ENCODE measurements at regions not wholly inside any gene's neighbourhood (a gene's known extent, or its start where the extent isn't known, plus 50 kb on each side); places are given as distances from the start of the nearest gene placed in this dataset.

DNA sequence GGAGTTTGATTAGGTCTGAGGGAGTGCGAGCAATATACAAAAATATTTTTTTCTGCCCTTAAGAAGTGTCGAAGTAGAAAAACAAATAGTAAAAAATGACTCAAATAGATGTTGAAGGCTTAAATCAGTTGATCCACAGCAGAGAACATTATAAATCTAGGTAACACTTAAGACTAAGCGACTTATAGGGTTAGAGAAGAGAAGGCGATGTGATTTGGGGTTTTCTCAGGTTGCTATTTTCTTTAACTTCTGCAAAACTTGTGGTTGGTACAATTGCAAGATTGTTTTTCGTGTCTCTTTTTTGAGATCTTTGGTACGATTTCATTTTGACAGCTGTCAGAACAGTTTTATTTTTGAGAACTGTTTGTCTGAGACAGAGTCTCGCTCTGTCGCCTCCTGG, 1479.5 kb downstream of the PCDH7 start:
- Histone ChIP-seq H3K9ac (ENCODE audit: low read depth, low read length, poor library complexity, severe bottlenecking) (no peak overlapping the region), H4K20me1 (ENCODE audit: insufficient read depth, low read length, poor library complexity, severe bottlenecking) (no peaks in the 10 kb centered on the region), H3K9me2 (replicated peaks; ENCODE audit: low read depth, low read length) (no peaks in the 10 kb centered on the region), H3K4me3 (ENCODE audit: low read length, poor library complexity, severe bottlenecking) (no peak overlapping the region), H3K9me3 (ENCODE audit: insufficient read depth, low read depth, low read length) (no peaks in the 10 kb centered on the region), H3K4me1 (ENCODE audit: insufficient read depth, low read length, poor library complexity, severe bottlenecking) (no peaks in the 10 kb centered on the region), H3K36me3 (ENCODE audit: insufficient read depth, low read length) (no peaks in the 10 kb centered on the region), H3K79me2 (ENCODE audit: insufficient read depth, low read length) (no peaks in the 10 kb centered on the region), H3K27me3 (ENCODE audit: insufficient read depth, low read length, poor library complexity, severe bottlenecking) (no peaks in the 10 kb centered on the region), H3K4me2 (ENCODE audit: low read depth, low read length, poor library complexity, severe bottlenecking) (no peak overlapping the region), H3F3A (ENCODE audit: low read depth) (no peaks in the 10 kb centered on the region), H2AFZ (ENCODE audit: low read length) (no peak overlapping the region)
- TF ChIP-seq EZH2phosphoT487 (IDR thresholded peaks at IDR 0.05; ENCODE audit: borderline replicate concordance): no peak
- TF ChIP-seq, protein P1, sequence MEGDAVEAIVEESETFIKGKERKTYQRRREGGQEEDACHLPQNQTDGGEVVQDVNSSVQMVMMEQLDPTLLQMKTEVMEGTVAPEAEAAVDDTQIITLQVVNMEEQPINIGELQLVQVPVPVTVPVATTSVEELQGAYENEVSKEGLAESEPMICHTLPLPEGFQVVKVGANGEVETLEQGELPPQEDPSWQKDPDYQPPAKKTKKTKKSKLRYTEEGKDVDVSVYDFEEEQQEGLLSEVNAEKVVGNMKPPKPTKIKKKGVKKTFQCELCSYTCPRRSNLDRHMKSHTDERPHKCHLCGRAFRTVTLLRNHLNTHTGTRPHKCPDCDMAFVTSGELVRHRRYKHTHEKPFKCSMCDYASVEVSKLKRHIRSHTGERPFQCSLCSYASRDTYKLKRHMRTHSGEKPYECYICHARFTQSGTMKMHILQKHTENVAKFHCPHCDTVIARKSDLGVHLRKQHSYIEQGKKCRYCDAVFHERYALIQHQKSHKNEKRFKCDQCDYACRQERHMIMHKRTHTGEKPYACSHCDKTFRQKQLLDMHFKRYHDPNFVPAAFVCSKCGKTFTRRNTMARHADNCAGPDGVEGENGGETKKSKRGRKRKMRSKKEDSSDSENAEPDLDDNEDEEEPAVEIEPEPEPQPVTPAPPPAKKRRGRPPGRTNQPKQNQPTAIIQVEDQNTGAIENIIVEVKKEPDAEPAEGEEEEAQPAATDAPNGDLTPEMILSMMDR (conservative IDR thresholded peaks at IDR 0.05; ENCODE audit: low read length): no peak

DNA sequence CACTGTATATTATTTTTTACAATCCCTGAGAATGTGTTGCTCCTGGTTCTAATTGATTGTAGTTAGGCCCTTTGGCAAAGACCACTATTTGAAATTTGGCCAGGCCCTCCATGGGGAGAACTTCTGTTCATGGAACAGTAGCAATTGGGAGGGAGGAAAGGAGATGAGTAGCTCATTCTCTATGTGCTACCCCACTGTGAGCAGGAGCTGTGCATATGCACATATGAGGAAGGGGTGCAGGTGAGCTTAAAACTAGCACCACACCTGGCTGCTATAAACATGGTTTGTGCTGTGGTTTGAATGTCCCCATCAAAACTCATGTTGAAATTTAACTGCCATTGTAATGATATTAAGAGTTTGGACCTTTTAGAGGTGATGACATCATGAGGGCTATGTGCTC, 1483.2 kb downstream of the PCDH7 start:
- no peak overlapping the region for H2AFZ ChIP-seq (ENCODE audit: low read length)
- no peak overlapping the region for H3K9ac ChIP-seq (ENCODE audit: low read depth, low read length, poor library complexity, severe bottlenecking)
- no peaks in the 10 kb centered on the region for H3K4me1 ChIP-seq (ENCODE audit: insufficient read depth, low read length, poor library complexity, severe bottlenecking)
- no peaks in the 10 kb centered on the region for H3K9me3 ChIP-seq (ENCODE audit: insufficient read depth, low read depth, low read length)
- no peaks in the 10 kb centered on the region for H3K79me2 ChIP-seq (ENCODE audit: insufficient read depth, low read length)
- H3K4me3 ChIP-seq (ENCODE audit: low read length, poor library complexity, severe bottlenecking): no peak overlapping the region
- H3K9me2 ChIP-seq (replicated peaks; ENCODE audit: low read depth, low read length): no peaks in the 10 kb centered on the region
- no peak overlapping the region for H3K4me2 ChIP-seq (ENCODE audit: low read depth, low read length, poor library complexity, severe bottlenecking)
- no peaks in the 10 kb centered on the region for H3K27me3 ChIP-seq (ENCODE audit: insufficient read depth, low read length, poor library complexity, severe bottlenecking)
- H4K20me1 ChIP-seq (ENCODE audit: insufficient read depth, low read length, poor library complexity, severe bottlenecking): no peaks in the 10 kb centered on the region
- TF ChIP-seq, protein P1 (conservative IDR thresholded peaks at IDR 0.05; ENCODE audit: low read length): no peak
- no peak for TF ChIP-seq EZH2phosphoT487 (IDR thresholded peaks at IDR 0.05; ENCODE audit: borderline replicate concordance)
- no peaks in the 10 kb centered on the region for H3K36me3 ChIP-seq (ENCODE audit: insufficient read depth, low read length)
- no peaks in the 10 kb centered on the region for H3F3A ChIP-seq (ENCODE audit: low read depth)

DNA sequence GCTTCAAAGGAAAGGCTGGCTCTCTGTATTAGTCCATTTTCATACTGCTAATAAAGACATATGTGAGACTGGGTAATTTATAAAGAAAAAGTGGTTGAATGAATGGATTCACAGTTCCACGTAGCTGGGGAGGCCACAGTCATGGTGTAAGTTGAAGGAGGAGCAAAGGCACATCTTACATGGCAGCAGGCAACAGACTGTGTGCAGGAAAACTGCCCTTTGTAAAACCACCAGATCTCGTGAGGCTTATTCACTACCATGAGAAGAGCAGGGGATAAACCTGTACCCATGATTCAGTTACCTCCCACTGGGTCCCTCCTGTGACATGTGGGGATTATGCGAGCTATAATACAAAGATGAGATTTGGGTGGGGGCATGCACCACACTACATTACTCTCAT, 1486.6 kb downstream of the PCDH7 start:
- Histone ChIP-seq H3K4me1 (ENCODE audit: insufficient read depth, low read length, poor library complexity, severe bottlenecking) (no peaks in the 10 kb centered on the region), H4K20me1 (ENCODE audit: insufficient read depth, low read length, poor library complexity, severe bottlenecking) (no peaks in the 10 kb centered on the region), H3K4me3 (ENCODE audit: low read length, poor library complexity, severe bottlenecking) (no peak overlapping the region), H3K9ac (ENCODE audit: low read depth, low read length, poor library complexity, severe bottlenecking) (no peak overlapping the region), H3K36me3 (ENCODE audit: insufficient read depth, low read length) (no peaks in the 10 kb centered on the region), H3K9me3 (ENCODE audit: insufficient read depth, low read depth, low read length) (no peaks in the 10 kb centered on the region), H3K27me3 (ENCODE audit: insufficient read depth, low read length, poor library complexity, severe bottlenecking) (no peaks in the 10 kb centered on the region), H2AFZ (ENCODE audit: low read length) (no peak overlapping the region), H3F3A (ENCODE audit: low read depth) (no peaks in the 10 kb centered on the region), H3K79me2 (ENCODE audit: insufficient read depth, low read length) (no peaks in the 10 kb centered on the region), H3K4me2 (ENCODE audit: low read depth, low read length, poor library complexity, severe bottlenecking) (no peak overlapping the region), H3K9me2 (replicated peaks; ENCODE audit: low read depth, low read length) (no peaks in the 10 kb centered on the region)
- TF ChIP-seq, protein P1 (conservative IDR thresholded peaks at IDR 0.05; ENCODE audit: low read length): no peak
- no peak for TF ChIP-seq EZH2phosphoT487 (IDR thresholded peaks at IDR 0.05; ENCODE audit: borderline replicate concordance)

Data from Loucy (cell line).